ENCODE measurements at regions not wholly inside any gene's neighbourhood (a gene's known extent, or its start where the extent isn't known, plus 50 kb on each side); places are given as distances from the start of the nearest gene placed in this dataset.

- no peak for DNase-seq
Measured at GRCh38 chr10:44828508-44829142, 82.5 kb upstream of the TMEM72 start.

GRCh38 chr10:44829426-44829825 lies 81.7 kb upstream of the TMEM72 start:
- DNase-seq, result no peak

- DNase-seq, result no peak
Measured at GRCh38 chr10:44830022-44830421, 81.1 kb upstream of the TMEM72 start.

GRCh38 chr10:44831581-44831980 lies 79.6 kb upstream of the TMEM72 start:
- DNase-seq, result no peak

GRCh38 chr10:44832595-44833390 lies 78.3 kb upstream of the TMEM72 start:
- no peak for DNase-seq

- no peak for DNase-seq
Measured at GRCh38 chr10:44834131-44834530, 77.0 kb upstream of the TMEM72 start.

GRCh38 chr10:44835300-44835699 lies 75.8 kb upstream of the TMEM72 start:
- no peak for DNase-seq

GRCh38 chr10:44843484-44843883 lies 67.7 kb upstream of the TMEM72 start:
- DNase-seq, result no peak

GRCh38 chr10:44845361-44846175 lies 65.6 kb upstream of the TMEM72 start:
- no peak for DNase-seq

GRCh38 chr10:44847110-44847509 lies 64.0 kb upstream of the TMEM72 start:
- no peak for DNase-seq

GRCh38 chr10:44848211-44848610 lies 62.9 kb upstream of the TMEM72 start:
- no peak for DNase-seq

GRCh38 chr10:44849936-44850335 lies 61.2 kb upstream of the TMEM72 start:
- DNase-seq, result no peak

- DNase-seq, result no peak
Measured at GRCh38 chr10:44850356-44850934, 60.7 kb upstream of the TMEM72 start.

- no peak for DNase-seq
Measured at GRCh38 chr10:44851413-44851812, 59.7 kb upstream of the TMEM72 start.

- no peak for DNase-seq
Measured at GRCh38 chr10:44851881-44852280, 59.3 kb upstream of the TMEM72 start.

GRCh38 chr10:44853148-44853734 lies 57.9 kb upstream of the TMEM72 start:
- DNase-seq, result no peak

GRCh38 chr10:44853796-44854195 lies 57.3 kb upstream of the TMEM72 start:
- DNase-seq, result no peak

GRCh38 chr10:44854693-44855350 lies 56.3 kb upstream of the TMEM72 start:
- no peak for DNase-seq

- DNase-seq, result no peak
Measured at GRCh38 chr10:44856696-44857095, 54.4 kb upstream of the TMEM72 start.

- DNase-seq, result peak; percentile 27
Measured at GRCh38 chr10:44857363-44858016, 53.6 kb upstream of the TMEM72 start.

- no peak for DNase-seq
Measured at GRCh38 chr10:44858017-44858371, 53.1 kb upstream of the TMEM72 start.

- DNase-seq, result no peak
Measured at GRCh38 chr10:44858988-44859387, 52.1 kb upstream of the TMEM72 start.
